NCI-H1694 treated with DMSO at 0.1 percent for 48 hours (cell line): ENCODE measurements at regions not wholly inside any gene's neighbourhood (a gene's known extent, or its start where the extent isn't known, plus 50 kb on each side); places are given as distances from the start of the nearest gene placed in this dataset.
"Not testable (repeated sequence)": the region's sequence is repeated elsewhere in the genome, so short reads cannot be mapped to it uniquely, and the experiment has no call there.

Source experiments
- DNase-seq: peaks from one replicate; lab custom pipeline; 2025; lab: John Stamatoyannopoulos, UW

DNA sequence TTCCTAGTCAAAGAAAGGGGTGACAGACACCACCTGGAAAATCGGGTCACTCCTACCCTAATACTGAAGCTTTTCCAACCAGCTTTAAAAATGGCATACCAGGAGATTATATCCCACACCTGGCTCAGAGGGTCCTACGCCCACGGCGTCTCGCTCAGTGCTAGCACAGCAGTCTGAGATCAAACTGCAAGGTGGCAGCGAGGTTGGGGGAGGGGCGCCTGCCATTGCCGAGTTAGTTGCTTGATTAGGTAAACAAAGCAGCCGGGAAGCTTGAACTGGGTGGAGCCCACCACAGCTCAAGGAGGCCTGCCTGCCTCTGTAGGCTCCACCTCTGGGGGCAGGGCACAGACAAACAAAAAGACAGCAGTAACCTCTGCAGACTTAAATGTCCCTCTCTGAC lies 127.1 kb downstream of the NXPE2 start:
- not testable (repeated sequence) for DNase-seq

- no peak for DNase-seq
Measured at GRCh38 chr11:114811971-114812370, 133.6 kb downstream of the NXPE2 start.

DNA sequence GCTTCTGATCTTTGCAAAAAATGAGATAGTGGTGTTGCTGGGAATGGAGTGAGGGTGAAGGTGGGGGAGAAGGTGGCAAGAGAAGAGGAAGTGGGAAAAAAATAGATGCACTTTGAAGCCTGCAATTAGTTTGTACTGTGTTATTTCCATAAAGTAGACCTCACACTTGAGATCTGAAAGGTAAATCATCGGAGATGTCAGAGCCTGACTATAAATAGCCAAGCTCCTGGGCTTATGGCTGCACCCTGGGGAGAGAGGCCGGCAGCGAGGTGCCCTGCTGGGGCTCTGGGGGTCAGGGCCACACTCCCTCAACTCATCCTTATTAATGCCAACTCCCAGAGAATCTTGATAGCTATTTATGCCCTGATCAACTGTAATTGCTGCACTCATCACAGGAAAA lies 134.4 kb downstream of the NXPE2 start:
- DNase-seq: no peak

DNA sequence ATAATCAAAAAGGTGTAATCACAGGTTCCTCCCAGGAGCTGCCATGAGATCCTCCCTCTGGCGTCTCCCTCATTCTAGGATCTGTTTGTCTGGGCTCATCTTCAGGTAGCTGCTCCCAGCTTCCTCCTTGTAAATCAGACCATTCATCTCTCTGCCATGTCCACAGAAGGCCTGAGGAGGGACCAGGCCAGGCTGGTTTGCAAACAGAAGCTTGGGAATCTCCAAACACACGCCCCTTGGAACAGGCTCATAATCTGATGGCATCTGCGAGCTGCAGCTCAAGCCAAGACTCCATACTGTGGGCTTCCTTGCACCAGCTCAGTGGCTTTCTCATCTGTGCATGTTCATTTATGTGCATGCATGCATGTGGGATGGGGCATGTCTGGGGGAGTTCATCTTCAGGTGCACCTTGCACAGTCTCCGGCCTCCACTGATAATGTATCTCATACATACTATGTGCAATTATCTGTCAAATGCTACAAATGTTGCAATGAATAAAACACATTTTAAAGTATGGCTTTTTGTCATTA lies 134.9 kb downstream of the NXPE2 start:
- no peak for DNase-seq

- DNase-seq: no peak
Measured at GRCh38 chr11:114815176-114815575, 136.8 kb downstream of the NXPE2 start.

DNA sequence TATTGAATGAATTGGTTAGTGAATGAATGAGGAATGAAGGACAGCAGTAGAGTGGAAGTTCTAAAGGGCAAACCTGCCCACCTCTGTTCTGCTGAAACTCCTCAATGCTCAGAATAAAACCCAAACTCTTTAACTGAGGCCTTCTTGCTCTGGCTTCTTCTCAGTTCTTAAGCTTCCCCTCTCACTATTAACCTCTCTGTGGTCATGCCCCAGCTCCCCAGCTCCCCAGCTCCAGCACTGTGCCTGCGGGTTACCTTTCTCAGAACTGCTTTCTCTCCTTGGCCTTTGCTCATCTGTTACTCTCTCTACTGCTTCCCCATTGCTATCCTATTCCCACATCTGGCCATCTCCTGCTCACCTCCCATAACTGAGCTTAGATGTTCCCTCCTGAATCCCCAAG lies 137.4 kb downstream of the NXPE2 start:
- DNase-seq: no peak

DNA sequence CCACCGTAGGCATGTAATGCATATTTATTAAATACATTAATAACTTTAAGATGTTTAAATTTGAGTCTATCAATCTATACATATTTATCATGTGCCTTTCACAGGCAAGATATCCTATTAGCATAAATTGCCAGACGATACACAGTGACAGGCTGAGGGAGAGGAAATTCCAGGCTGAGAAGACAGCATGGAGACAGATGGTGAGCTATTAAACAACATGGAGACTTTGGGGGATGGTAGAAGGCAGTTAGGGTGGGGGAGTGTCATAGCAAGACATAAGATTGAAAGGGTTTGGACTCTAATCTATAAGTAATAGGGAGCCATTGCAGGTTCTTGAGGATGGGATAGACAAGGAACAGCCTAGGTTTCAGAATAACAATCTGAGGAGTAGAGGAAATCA lies 138.5 kb downstream of the NXPE2 start:
- peak; percentile 4 for DNase-seq

- DNase-seq: no peak
Measured at GRCh38 chr11:114818382-114818781, 140.1 kb downstream of the NXPE2 start.

DNA sequence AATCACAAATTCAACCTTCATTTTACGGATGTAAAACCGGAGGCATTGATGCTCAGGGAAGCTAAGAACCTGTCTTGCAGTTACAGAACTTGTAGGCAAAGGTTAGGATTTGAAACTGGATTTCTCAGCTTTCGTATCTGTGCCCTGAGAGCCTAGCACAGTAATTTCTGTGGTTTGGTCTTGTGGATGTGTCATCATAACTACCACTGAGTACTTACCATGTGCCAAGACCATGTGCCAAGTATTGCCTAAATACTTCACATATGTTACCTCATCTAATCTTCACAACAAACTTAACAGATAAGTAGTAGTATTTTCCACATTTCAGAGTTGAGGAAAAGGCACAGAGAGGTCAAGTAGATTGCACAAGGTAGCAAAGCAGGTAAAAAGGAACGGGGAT lies 140.7 kb downstream of the NXPE2 start:
- DNase-seq: no peak

GRCh38 chr11:114820621-114821020 lies 142.3 kb downstream of the NXPE2 start:
- no peak for DNase-seq

DNA sequence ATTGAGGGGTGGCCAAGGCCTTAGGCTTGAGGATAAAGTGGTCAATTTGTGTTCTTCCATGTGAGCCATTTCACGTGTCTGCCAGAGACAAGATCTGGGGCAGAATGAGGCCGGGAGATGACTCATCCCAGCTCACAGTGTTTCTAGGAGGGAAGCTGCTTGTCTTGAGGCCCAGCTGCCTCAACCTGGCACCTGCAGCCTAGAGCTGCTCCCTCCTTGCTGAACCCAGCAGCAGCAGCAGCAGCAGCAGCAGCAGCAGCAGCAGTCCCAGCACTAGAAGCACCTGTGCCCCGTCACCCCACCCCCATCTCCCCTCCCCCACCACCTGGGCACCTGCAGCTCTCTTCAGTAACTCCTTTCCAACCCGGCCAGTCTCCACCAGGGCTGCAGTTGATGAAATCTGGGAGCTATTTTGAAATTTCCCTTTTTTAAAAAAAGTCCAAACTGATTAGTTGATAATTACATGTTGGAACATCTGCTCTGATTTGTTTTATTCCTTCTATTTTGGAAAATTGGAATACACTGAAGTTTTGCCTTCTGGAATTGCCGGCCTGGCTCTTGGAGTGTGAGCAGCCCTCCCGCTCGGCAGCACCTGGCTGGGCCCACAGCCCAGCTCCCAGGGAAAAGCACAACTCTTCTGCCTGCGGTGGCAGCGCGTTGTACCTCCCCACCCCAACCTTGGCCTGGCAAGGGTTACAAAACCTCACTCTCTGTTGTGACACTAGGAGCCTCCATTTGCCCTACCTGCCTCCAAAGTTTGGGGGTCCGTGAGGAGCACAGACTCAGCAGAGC lies 143.5 kb downstream of the NXPE2 start:
- DNase-seq: peak; percentile 1

DNA sequence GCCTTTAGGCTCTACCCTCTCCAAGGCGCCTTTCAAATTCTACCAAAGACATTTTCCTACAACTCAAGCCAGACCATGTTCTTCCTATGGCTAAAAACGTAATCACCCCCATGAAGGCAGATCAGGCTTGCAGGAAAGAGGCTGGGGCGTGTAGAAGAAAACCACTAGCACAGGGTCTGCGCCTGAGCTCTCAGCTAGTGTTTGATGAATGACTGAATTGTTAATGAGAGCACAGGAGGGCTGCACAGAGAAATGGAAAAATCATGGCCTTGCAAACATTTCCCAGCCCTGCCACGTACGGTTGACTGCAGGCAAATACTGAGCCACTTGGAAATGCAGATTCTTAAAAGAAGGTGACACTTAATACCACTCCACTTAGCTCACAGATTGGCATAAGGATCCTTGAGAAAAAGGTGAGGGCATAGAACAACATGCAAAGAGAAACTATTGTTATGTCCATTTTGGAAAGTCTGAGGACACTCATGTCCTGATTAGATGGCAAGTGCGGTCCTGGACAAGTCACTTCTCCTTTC lies 148.6 kb downstream of the NXPE2 start:
- no peak for DNase-seq

GRCh38 chr11:114827736-114828135 lies 149.4 kb downstream of the NXPE2 start:
- no peak for DNase-seq

DNA sequence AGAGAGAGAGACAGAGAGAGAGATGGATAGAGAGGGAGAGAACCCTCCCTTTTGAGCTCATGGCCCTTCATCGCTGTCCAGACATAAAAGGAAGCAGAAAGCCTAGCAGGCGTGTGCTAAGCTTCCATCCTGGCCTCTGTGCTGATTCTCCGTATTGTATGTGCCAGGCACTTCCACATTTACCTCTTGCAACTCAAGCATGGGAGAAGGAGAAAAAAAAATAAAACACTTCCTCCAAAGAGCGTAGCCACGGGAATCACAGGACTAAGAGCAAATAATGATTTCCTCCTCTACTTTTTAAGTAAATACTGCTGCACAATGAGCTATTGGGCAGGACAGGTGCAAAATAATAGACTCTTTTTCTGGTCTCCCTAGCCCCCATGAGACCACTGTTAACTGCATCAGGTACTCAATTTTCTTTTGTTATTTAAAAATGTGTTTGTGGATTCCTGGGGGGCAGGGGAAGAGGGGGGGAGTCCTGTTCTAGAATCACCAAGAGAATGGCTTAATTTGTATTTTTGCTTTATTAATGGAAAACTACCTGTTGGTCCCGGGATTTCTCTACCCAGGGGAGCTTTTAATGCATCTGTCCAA lies 154.3 kb downstream of the NXPE2 start:
- no peak for DNase-seq

GRCh38 chr11:114836161-114836560 lies 157.8 kb downstream of the NXPE2 start:
- no peak for DNase-seq

GRCh38 chr11:114844896-114845295 lies 166.6 kb downstream of the NXPE2 start:
- DNase-seq: no peak

DNA sequence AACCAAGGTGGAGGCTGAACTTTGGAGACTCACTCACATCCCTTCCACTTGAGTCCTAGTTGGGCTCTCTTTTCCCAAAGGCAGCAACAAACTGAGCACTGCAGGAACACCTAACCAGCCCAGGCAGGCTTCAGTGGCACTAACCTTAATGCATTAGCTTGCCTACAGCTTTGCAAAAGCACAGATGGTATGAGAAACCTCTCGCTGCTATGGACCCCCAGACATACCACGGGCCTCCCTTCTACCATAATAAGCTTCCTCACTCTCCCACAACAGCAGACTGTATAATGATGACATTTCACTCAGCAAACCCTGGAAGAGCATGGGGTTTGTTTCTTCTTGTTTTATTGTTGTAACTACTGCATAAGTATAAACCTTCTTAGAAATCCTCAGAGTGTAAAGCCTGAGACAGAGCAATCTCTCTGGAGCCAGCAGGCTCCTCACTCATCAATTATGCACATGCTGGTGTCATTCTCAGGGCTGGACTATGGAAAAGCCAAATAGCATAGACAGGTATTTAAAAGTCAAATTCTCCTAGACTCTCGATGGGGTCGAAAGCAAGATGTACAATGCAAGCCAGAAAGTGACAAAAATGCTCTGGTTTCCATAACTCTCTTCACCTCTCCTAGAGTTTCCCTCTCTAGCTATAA lies 167.6 kb downstream of the NXPE2 start:
- peak; percentile 2 for DNase-seq

DNA sequence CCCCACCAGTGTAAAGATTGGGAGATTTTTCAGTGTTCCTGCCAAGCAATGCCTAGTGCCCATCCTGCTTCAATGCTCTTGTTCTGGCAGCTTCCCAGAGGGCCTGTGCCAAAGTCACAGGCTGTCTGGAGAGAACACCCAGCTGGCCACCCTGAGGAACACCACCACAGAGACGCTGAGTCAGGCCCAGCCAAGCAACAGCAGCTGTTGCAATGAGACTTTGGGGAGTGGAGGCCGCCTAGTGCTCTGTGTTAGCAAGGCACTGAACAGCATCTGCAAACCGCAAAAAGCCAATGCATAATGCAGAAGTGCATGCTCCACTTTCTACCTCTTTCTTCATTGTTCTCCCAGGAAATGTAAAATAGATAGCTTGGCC lies 168.1 kb downstream of the NXPE2 start:
- DNase-seq: peak; percentile 55

DNA sequence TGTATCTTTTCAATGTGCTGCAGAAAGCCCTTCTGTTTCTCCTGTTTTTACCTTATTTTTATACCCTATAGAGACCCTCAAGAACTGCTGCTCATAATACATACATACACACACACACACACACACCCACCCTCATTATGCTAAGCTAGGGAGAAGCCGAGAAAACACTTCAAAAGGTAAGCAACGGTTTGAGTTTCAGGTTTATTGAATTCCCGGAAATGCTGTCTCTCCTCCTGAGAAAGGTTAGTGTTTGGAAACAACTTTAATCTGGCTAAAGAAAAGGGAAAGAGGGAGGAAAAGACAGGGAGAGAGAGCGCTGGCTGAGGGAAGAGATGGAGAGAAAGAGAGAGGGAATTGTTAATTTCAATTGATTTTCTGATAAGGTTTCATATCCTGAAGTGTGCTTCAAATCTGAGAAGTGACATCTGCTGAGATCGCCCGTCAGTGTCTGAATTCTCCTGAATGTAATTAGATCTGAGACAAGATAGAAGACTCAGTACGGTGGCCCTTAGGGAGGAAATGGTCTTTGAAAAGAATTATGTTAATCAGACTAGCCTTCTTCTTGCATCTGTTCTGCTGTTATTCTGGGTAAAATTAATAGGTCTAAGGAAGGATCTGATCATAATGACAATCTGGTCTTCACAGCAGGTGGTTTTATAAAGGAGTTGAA lies 169.1 kb downstream of the NXPE2 start:
- no peak for DNase-seq

- no peak for DNase-seq
Measured at GRCh38 chr11:114848027-114848426, 169.7 kb downstream of the NXPE2 start.

GRCh38 chr11:114857281-114857680 lies 179.0 kb downstream of the NXPE2 start:
- DNase-seq: no peak

GRCh38 chr11:114864896-114865295 lies 186.6 kb downstream of the NXPE2 start:
- DNase-seq: no peak
